Fibroblast of pulmonary artery (primary cell): ENCODE measurements at regions not wholly inside any gene's neighbourhood (a gene's known extent, or its start where the extent isn't known, plus 50 kb on each side); places are given as distances from the start of the nearest gene placed in this dataset.

Source experiments
- DNase-seq: peaks from one replicate; pipeline ENCODE4 v3.0.0-alpha.2; 2010; ENCODE audit warnings: low read depth
- H3K4me3 ChIP-seq: replicated peaks from 2 replicates; pipeline ENCODE4 v1.5.1; 2011; ENCODE audit warnings: low read depth, mild to moderate bottlenecking, control low read depth, low read length, moderate library complexity
- CTCF ChIP-seq: IDR thresholded peaks from 2 replicates; pipeline ENCODE4 v1.5.1; 2011; ENCODE audit warnings: mild to moderate bottlenecking, control low read depth, low read length, inconsistent platforms; ENCODE audit errors: missing control alignments

- no peak for DNase-seq
- no peak for TF ChIP-seq CTCF
- no peak overlapping the region for H3K4me3 ChIP-seq
These were observed 111.5 kb upstream of the IGLL5 start for GRCh38 chr22:22776121-22776520.

- H3K4me3 ChIP-seq: no peak overlapping the region
- no peak for TF ChIP-seq CTCF
- DNase-seq: no peak
These were observed 108.4 kb upstream of the IGLL5 start for GRCh38 chr22:22779213-22779612.

GRCh38 chr22:22783575-22783974 is 104.0 kb upstream of the IGLL5 start:
- TF ChIP-seq CTCF: no peak
- DNase-seq: no peak
- H3K4me3 ChIP-seq: no peak overlapping the region

GRCh38 chr22:22784249-22785039 is 103.2 kb upstream of the IGLL5 start:
- H3K4me3 ChIP-seq: no peak overlapping the region
- no peak for DNase-seq
- TF ChIP-seq CTCF: no peak

GRCh38 chr22:22785316-22786065 is 102.1 kb upstream of the IGLL5 start:
- no peak for DNase-seq
- H3K4me3 ChIP-seq: no peak overlapping the region
- no peak for TF ChIP-seq CTCF

GRCh38 chr22:22786301-22787115 is 101.1 kb upstream of the IGLL5 start:
- H3K4me3 ChIP-seq: no peak overlapping the region
- TF ChIP-seq CTCF: no peak
- no peak for DNase-seq
